PFSK-1 (cell line): ENCODE measurements at regions not wholly inside any gene's neighbourhood (a gene's known extent, or its start where the extent isn't known, plus 50 kb on each side); places are given as distances from the start of the nearest gene placed in this dataset.

ENCODE experiments used
- POLR2AphosphoS5 ChIP-seq: IDR thresholded peaks from 2 replicates; pipeline ENCODE4 v1.6.1; 2012; ENCODE audit warnings: low read depth, mild to moderate bottlenecking, control low read depth, low read length, moderate library complexity
- REST ChIP-seq, 2 experiments: IDR thresholded peaks; 2 replicates each; pipeline versions ENCODE4 v1.6.1 to v1.8.0; 2011 to 2012; ENCODE audit warnings: low read depth in 2 of 2, low read length in 2 of 2, control low read depth in 1 of 2, inconsistent platforms in 1 of 2, mild to moderate bottlenecking in 1 of 2, moderate library complexity in 1 of 2; ENCODE audit not compliant: insufficient read depth in 1 of 2

DNA sequence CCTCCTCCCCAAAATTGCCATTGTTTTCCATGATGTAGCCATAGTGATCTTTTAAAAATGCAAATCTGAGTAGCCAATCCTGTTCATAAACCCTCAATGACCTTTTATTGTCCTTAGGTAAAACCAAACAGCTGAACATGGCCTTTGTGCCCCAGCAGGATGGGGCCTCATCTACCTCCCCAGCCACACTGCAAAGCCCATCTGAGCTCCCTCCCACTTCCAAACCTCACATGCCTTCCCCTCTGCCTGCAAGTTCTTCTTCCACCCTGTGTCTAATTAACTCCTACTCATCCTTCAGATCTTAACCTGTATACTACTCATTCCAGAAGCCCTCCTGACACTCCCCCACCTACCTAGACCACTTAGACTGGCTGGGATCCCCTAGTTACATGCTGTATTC lies 178.8 kb upstream of the NPVF start:
- TF ChIP-seq POLR2AphosphoS5 (no peak), REST (IDR thresholded peaks at IDR 0.05; ENCODE audit: insufficient read depth in 1 of 2, low read depth in 2 of 2, low read length in 2 of 2) (no peak)
